Kidney (tissue), 13 donors: ENCODE measurements at regions not wholly inside any gene's neighbourhood (a gene's known extent, or its start where the extent isn't known, plus 50 kb on each side); places are given as distances from the start of the nearest gene placed in this dataset.

Experiments
- DNase-seq, 5 donors: peaks; one replicate each; pipeline ENCODE4 v3.0.0-alpha.2; 2013 to 2020
- FAIRE-seq: peaks from 2 replicates; lab custom pipeline; 2012; peaks lifted over from hg19 to GRCh38; lab: Jason Lieb, UNC
- H3K27ac ChIP-seq, 2 donors: one replicate each; pipeline ENCODE4 v1.7.0; 2013; ENCODE audit warnings: low read depth in 2 of 2, low read length in 2 of 2, inconsistent platforms in 1 of 2
- H3K27me3 ChIP-seq: one replicate; pipeline ENCODE4 v1.7.1; 2013; ENCODE audit warnings: low read length, inconsistent platforms; ENCODE audit not compliant: control insufficient read depth, insufficient read depth
- H3K36me3 ChIP-seq, 3 donors: one replicate each; pipeline versions ENCODE4 v1.7.0 to v1.7.1; 2013; ENCODE audit warnings: low read length in 3 of 3, control low read depth in 1 of 3, inconsistent platforms in 1 of 3; ENCODE audit not compliant: insufficient read depth in 3 of 3, control insufficient read depth in 2 of 3
- H3K4me1 ChIP-seq, 3 donors: one replicate each; pipeline versions ENCODE4 v1.7.0 to v1.7.1; 2013; ENCODE audit warnings: low read length in 3 of 3, inconsistent platforms in 1 of 3, low read depth in 1 of 3; ENCODE audit not compliant: control insufficient read depth in 2 of 3, insufficient read depth in 2 of 3
- H3K4me3 ChIP-seq, 3 donors: one replicate each; pipeline versions ENCODE4 v1.7.0 to v1.8.1; 2013; ENCODE audit warnings: low read length in 3 of 3, control low read depth in 1 of 3, inconsistent platforms in 1 of 3
- H3K9ac ChIP-seq, 3 donors: one replicate each; pipeline versions ENCODE4 v1.7.0 to v1.7.1; 2013; ENCODE audit warnings: low read length in 3 of 3, control low read depth in 1 of 3, inconsistent platforms in 1 of 3
- H3K9me3 ChIP-seq, 3 donors: one replicate each; pipeline versions ENCODE4 v1.7.0 to v1.7.1; 2013; ENCODE audit warnings: low read length in 3 of 3, control low read depth in 1 of 3, inconsistent platforms in 1 of 3; ENCODE audit not compliant: control insufficient read depth in 2 of 3, insufficient read depth in 1 of 3
- CTCF ChIP-seq: IDR thresholded peaks from 3 replicates; pipeline ENCODE4 v1.5.1; 2012; ENCODE audit warnings: mild to moderate bottlenecking, moderate library complexity, borderline replicate concordance; ENCODE audit not compliant: insufficient read depth; ENCODE audit errors: extremely low read depth
- intact Hi-C: fragments of 100-400 bp; cut with DNase I; formaldehyde crosslinking; loops from one replicate; pipeline ENCODE4 v1.11.1; 2022
- donor health status: control.
- donor health status: control.
- donor health status: control.
- donor health status: control.
- donor health status: control.
- donor health status: DM: yes; HTN: yes; CAD: no.
- donor health status: Normal renal cell carcinoma (clear cell type).

- no peak overlapping the region for H3K9ac ChIP-seq
- H3K27me3 ChIP-seq, result no peaks in the 10 kb centered on the region
- H3K4me1 ChIP-seq, result peaks cover 0 to 19% (median 10%) of the 10 kb centered on the region in 3 donors
- no peaks in the 10 kb centered on the region for H3K36me3 ChIP-seq
- no peaks in the 10 kb centered on the region for H3K9me3 ChIP-seq
- DNase-seq (peak in 1 of 5 donors; percentile 67), FAIRE-seq (no peak)
- no peak overlapping the region for H3K27ac ChIP-seq
- intact Hi-C loops, result no loop called here
- H3K4me3 ChIP-seq, result no peak overlapping the region
- no peak for TF ChIP-seq CTCF
Measured at GRCh38 chr4:3829211-3829955, 63.2 kb downstream of the ADRA2C start.

- H3K9me3 ChIP-seq, result no peaks in the 10 kb centered on the region
- no peak overlapping the region for H3K27ac ChIP-seq
- H3K4me3 ChIP-seq, result no peak overlapping the region
- FAIRE-seq, result no peak
- H3K9ac ChIP-seq, result no peak overlapping the region
- H3K4me1 ChIP-seq, result peaks cover 0 to 19% (median 10%) of the 10 kb centered on the region in 3 donors
- no peaks in the 10 kb centered on the region for H3K36me3 ChIP-seq
- intact Hi-C loops, result no loop called here
- TF ChIP-seq CTCF, result no peak
- DNase-seq, result peak in 1 of 5 donors; percentile 65
- no peaks in the 10 kb centered on the region for H3K27me3 ChIP-seq
Measured at GRCh38 chr4:3829956-3830773, 64.0 kb downstream of the ADRA2C start.

- H3K27ac ChIP-seq, result no peak overlapping the region
- H3K27me3 ChIP-seq, result no peaks in the 10 kb centered on the region
- no peaks in the 10 kb centered on the region for H3K36me3 ChIP-seq
- H3K9me3 ChIP-seq, result no peaks in the 10 kb centered on the region
- intact Hi-C loops, result no loop called here
- FAIRE-seq, result no peak
- H3K4me1 ChIP-seq, result peaks cover 0 to 19% (median 10%) of the 10 kb centered on the region in 3 donors
- TF ChIP-seq CTCF, result no peak
- peak in 2 of 5 donors; percentile 50 to 69 for DNase-seq
- no peak overlapping the region for H3K4me3 ChIP-seq
- no peak overlapping the region for H3K9ac ChIP-seq
Measured at GRCh38 chr4:3830774-3831528, 64.8 kb downstream of the ADRA2C start.
